SK-N-SH (cell line): ENCODE measurements at regions not wholly inside any gene's neighbourhood (a gene's known extent, or its start where the extent isn't known, plus 50 kb on each side); places are given as distances from the start of the nearest gene placed in this dataset.

Experiments
- CTCF ChIP-seq: fragments of 200-600 bp; sonication (generic); IDR thresholded peaks from 2 replicates; pipeline ENCODE4 v1.6.1; 2017; ENCODE audit warnings: antibody characterized with exemption, mild to moderate bottlenecking, moderate library complexity
- EZH2phosphoT487 ChIP-seq: fragments of 200-600 bp; sonication (generic); IDR thresholded peaks from 2 replicates; pipeline ENCODE4 v1.6.1; 2017; ENCODE audit warnings: low read depth, mixed run types, mild to moderate bottlenecking, antibody characterized with exemption, moderate library complexity, borderline replicate concordance
- FOXM1 ChIP-seq: IDR thresholded peaks from 2 replicates; pipeline ENCODE4 v1.4.0; 2012; ENCODE audit warnings: low read depth, mild to moderate bottlenecking
- PBX3 ChIP-seq: IDR thresholded peaks from 2 replicates; pipeline ENCODE4; 2012
- POLR2AphosphoS5 ChIP-seq: IDR thresholded peaks from 2 replicates; pipeline ENCODE4 v1.6.1; 2012; ENCODE audit warnings: low read depth, low read length
- RAD21 ChIP-seq: IDR thresholded peaks from 2 replicates; pipeline ENCODE4 v1.6.1; 2012; ENCODE audit warnings: mild to moderate bottlenecking, low read length
- REST ChIP-seq: IDR thresholded peaks from 2 replicates; pipeline ENCODE4 v1.6.1; 2012; ENCODE audit warnings: mild to moderate bottlenecking, low read depth, low read length, moderate library complexity
- RXRA ChIP-seq: IDR thresholded peaks from 2 replicates; pipeline ENCODE4 v1.4.0; 2012; ENCODE audit warnings: low read depth, mild to moderate bottlenecking, borderline replicate concordance
- SIN3A ChIP-seq: IDR thresholded peaks from 2 replicates; pipeline ENCODE4 v1.6.1; 2012; ENCODE audit warnings: low read depth, mild to moderate bottlenecking, low read length, moderate library complexity, borderline replicate concordance
- SMC3 ChIP-seq: IDR thresholded peaks from 2 replicates; pipeline ENCODE4 v1.6.1; 2012; ENCODE audit warnings: low read depth, low read length, improper control_type of control experiment
- YY1 ChIP-seq: IDR thresholded peaks from 2 replicates; pipeline ENCODE4 v1.4.0; 2012; ENCODE audit warnings: low read depth, mild to moderate bottlenecking

DNA sequence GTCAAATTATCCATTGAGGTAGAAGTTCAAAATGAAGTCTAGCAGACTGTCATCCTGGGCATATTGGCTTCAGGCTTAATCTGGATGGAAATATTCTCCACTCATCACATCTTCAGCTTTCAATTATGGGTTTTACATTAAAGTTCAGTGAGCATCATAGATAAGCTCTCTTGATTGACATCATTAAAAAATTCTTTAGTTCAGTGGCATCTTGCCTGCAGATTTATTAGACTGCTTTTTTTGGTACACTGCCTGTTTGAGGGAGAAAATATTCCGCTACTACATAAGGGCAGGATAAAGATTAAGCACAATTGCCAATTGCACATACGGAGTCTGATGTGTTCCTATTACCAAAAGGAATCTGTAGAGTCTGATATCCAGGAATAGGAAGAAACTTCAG lies 2353.8 kb downstream of the MAT2B start:
- TF ChIP-seq FOXM1 (no peak), REST (no peak), CTCF (no peak), POLR2AphosphoS5 (no peak), YY1 (no peak), SMC3 (no peak), RAD21 (no peak), PBX3 (no peak), EZH2phosphoT487 (no peak), RXRA (no peak), SIN3A (no peak)
